Glomerular visceral epithelial cell (primary cell): ENCODE measurements at regions not wholly inside any gene's neighbourhood (a gene's known extent, or its start where the extent isn't known, plus 50 kb on each side); places are given as distances from the start of the nearest gene placed in this dataset.

Experiments used
- DNase-seq: peaks from one replicate; pipeline ENCODE4 v3.0.0-alpha.2; 2016; ENCODE audit errors: extremely low spot score

- no peak for DNase-seq
Measured at GRCh38 chr3:124091716-124092115, 99.8 kb upstream of the ROPN1 start.

DNA sequence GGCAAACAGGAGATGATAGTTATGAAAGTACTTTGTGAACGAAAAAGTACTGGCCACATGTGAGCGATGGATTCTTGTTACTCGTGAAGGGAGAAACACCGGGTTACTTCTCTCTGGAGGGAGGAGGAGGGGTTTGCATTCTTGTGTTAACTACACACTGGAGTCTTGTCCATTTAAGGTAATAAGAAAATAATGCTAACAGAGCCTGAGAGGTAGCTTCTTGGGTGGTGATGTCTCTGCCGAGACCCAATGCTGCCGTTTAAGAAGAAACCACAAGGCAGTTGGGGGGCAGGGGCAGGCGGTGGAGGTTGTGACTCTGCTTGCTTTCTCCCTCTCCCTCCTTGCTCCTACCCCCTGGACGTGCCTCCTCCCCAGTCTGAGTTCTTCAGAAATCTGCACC lies 100.9 kb upstream of the ROPN1 start:
- peak; percentile 72 for DNase-seq

DNA sequence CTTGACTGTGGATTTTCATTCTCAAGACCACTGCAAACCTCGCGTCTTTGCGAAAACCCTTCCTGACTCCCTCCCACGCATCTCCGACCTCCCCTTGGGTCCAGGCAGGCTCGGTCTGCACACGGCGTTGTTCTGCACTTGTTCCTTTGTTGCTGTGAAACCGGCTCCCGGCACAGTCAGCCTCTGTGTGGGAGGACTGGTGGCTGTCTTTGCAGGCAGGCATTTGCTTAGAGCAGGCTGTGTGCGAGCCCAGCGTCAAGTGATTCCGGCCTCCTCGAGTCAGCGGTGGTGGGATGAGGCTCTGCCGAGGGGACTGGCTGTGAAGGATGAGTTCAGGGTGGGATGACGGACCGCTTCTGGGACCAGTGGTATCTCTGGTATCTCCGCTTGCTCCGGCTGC lies 102.6 kb upstream of the ROPN1 start:
- DNase-seq: no peak

DNA sequence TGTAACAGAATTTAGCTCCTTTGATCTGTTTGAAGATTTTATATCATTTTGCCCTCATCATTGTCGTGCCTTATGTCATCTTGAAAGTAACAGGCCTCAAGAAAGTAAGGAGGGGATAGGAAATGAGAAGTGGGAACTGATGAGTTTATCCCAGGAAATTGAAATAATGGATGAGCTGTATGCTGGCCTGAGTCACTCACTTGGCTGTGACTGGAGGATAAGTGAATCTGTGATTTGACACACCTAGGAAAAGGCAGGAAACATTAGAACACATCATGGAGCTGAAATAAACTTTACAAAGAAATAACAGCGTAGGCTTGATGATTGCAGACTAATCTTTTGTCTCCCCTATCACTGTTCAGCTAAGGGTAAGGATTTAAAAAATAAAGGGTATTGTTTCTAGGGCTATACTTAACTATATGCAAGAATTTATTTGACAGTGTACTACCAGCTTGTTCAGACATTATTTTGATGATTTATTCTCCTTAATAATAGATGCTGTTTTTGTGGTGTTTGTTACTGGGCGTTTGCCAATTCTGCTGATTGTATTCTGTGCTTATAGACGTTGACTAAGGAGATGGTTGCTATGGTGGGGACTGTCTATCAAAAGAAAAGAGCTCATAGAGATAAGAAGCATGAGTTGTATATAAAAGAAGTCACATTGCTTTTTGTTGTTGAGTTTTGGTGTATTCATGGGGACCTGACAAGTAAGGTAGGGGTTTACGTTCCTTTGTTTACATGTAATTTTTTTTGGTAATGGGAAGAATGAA lies 105.6 kb upstream of the ROPN1 start:
- peak; percentile 21 for DNase-seq

GRCh38 chr3:124101643-124102042 lies 109.7 kb upstream of the ROPN1 start:
- no peak for DNase-seq

- DNase-seq: no peak
Measured at GRCh38 chr3:124107104-124107890, 115.4 kb upstream of the ROPN1 start.

DNA sequence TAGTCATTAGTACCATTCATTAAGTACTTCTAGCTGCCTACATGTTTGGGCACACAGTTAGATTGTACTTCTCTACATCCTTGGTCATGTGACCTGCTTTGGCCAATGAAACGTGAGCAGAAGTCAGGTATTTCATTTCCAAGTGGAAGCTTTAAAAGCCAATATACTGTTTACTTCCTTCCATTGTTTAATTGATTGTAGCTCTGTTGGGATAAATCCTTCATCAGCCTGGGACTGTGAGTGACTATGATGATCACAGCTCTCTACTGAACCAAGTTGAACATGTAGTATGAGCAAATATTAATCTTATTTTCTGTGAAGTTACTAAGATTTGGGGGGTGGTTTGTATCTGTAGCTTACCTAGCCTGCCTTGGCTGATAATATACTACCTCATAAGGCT lies 116.5 kb upstream of the ROPN1 start:
- DNase-seq: no peak

DNA sequence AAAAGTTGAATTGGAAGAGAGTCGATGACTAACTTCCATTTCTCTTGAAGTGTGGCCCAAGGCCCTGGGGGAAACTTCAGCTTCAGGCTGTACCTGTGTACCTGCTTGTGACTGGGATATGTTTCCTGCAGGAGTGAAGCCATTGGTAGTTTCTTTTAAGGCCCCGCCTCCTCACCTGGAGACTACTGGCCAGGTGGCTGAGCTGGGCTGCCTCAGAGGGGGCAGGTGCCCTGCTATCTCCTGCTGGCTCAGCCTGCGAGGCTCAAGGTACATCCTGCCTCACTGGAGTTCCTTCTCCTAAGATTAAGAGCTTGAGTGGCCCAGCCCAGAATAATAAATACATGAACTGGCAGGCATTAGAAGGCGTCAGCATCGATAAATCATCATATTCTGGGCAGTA lies 121.6 kb upstream of the ROPN1 start:
- DNase-seq: no peak

DNA sequence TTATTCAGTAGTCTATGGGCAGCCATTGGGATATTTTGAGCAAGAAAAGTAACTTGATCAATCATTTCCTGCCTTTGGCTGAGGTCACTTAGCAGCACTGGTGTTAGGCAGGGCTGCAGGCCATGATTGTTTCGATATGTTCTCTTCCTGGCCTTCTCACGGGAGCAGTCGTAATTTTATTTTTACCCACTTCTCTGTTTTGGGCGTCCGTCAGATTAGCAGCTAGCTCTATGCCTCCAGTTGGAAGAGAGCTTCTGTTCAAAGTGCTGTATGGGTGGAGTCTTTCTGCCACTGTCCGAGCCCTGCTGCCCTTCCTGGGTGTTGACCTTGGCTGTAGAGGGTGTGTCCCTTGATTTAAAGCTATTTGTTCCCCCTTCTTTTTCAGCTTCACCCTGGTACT lies 123.4 kb upstream of the ROPN1 start:
- DNase-seq: no peak

GRCh38 chr3:124115956-124116355 lies 124.0 kb upstream of the ROPN1 start:
- DNase-seq: no peak

DNA sequence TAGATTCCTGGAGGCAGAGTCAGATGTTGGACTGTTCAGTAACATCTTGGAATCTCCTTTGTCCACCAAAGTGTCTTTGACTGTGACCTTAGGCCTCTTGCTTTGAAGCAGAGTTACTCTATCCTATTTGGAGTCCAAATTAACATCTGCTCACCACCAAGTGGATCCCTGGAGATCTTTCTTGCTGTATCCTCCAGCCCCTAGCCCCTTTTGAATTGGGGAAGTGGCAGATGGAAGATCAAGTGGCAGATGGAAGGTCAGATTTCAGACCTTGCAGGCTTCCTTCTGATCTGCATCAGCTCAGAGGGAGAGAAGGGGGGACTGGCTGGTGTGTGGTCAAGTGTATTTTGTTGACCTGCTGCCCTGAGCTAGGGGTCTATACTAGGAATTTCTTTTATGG lies 125.0 kb upstream of the ROPN1 start:
- no peak for DNase-seq

- DNase-seq: no peak
Measured at GRCh38 chr3:124117486-124117885, 125.6 kb upstream of the ROPN1 start.

DNA sequence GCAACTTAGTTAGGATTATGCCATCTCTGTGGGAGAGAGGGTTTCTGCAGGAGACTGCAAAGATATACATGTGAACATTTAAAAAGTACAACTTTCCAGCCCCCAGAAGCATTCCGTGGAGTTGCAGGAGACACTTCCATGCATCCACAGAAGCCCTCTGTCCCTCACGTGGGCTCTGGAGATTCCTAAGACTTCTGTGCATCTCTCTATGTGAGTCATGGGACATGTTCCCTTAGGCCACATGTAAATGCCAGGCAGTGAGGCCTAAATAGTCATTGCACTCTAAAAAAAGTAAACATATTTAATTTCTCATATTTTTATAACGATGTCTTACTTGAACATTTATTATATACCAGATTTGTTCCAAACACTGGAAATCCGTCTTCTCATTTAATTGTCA lies 126.5 kb upstream of the ROPN1 start:
- no peak for DNase-seq

GRCh38 chr3:124119056-124119716 lies 127.3 kb upstream of the ROPN1 start:
- peak; percentile 40 for DNase-seq

- no peak for DNase-seq
Measured at GRCh38 chr3:124121379-124122312, 129.7 kb upstream of the ROPN1 start.

- DNase-seq: no peak
Measured at GRCh38 chr3:124125315-124125714, 133.4 kb upstream of the ROPN1 start.

- DNase-seq: no peak
Measured at GRCh38 chr3:124126436-124127023, 134.6 kb upstream of the ROPN1 start.

- DNase-seq: no peak
Measured at GRCh38 chr3:124131158-124131557, 139.2 kb upstream of the ROPN1 start.

GRCh38 chr3:124131580-124131979 lies 139.7 kb upstream of the ROPN1 start:
- DNase-seq: peak; percentile 13

DNA sequence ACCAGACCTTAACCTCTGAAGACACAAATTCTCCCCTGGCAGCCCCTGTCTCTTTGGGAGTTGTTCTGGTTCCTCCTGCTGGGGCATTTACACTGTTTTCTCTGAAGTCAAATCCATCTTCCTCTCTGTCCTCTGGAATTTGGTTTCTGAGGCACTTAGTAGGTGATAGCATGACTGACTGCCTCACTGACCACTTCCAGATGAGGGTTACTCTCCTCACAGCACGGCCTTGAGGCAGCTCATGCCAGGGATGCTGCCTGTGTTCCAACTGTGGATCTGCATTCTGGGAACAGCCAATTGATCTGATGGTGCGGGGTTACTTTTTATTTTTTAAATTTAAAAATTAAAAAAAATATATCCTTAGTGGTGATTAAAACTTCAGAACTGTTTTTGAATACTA lies 140.9 kb upstream of the ROPN1 start:
- no peak for DNase-seq

GRCh38 chr3:124133366-124133940 lies 141.5 kb upstream of the ROPN1 start:
- DNase-seq: no peak
